ENCODE measurements at regions not wholly inside any gene's neighbourhood (a gene's known extent, or its start where the extent isn't known, plus 50 kb on each side); places are given as distances from the start of the nearest gene placed in this dataset.

- no peak for TF ChIP-seq POLR2A (IDR thresholded peaks at IDR 0.05)
- TF ChIP-seq, protein P1, sequence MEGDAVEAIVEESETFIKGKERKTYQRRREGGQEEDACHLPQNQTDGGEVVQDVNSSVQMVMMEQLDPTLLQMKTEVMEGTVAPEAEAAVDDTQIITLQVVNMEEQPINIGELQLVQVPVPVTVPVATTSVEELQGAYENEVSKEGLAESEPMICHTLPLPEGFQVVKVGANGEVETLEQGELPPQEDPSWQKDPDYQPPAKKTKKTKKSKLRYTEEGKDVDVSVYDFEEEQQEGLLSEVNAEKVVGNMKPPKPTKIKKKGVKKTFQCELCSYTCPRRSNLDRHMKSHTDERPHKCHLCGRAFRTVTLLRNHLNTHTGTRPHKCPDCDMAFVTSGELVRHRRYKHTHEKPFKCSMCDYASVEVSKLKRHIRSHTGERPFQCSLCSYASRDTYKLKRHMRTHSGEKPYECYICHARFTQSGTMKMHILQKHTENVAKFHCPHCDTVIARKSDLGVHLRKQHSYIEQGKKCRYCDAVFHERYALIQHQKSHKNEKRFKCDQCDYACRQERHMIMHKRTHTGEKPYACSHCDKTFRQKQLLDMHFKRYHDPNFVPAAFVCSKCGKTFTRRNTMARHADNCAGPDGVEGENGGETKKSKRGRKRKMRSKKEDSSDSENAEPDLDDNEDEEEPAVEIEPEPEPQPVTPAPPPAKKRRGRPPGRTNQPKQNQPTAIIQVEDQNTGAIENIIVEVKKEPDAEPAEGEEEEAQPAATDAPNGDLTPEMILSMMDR (IDR thresholded peaks at IDR 0.05), result no peak
- no peak for TF ChIP-seq EP300 (IDR thresholded peaks at IDR 0.05)
Measured at GRCh38 chr1:182129398-182129797, 67.9 kb upstream of the ZNF648 start.

All from ovary (tissue), 3 donors.